Neural progenitor cell (in vitro differentiated cells): ENCODE measurements at regions not wholly inside any gene's neighbourhood (a gene's known extent, or its start where the extent isn't known, plus 50 kb on each side); places are given as distances from the start of the nearest gene placed in this dataset.
A peak's percentile ranks its signal among the peaks of the same experiment; 100 is the strongest.

Experiments
- DNase-seq: peaks from one replicate; pipeline ENCODE4 v3.0.0-alpha.2; 2016; ENCODE audit warnings: low spot score
- H2AFZ ChIP-seq: fragments of 200-600 bp; sonication (generic); replicated peaks from 2 replicates; pipeline ENCODE4 v1.6.1; 2016; ENCODE audit warnings: antibody characterized with exemption
- H3F3A ChIP-seq: fragments of 200-600 bp; sonication (generic); 2 replicates; pipeline ENCODE4 v1.6.1; 2016; ENCODE audit warnings: antibody characterized with exemption, low read depth
- H3K27ac ChIP-seq: fragments of 200-600 bp; sonication (generic); 2 replicates; pipeline ENCODE4 v1.5.1; 2016; ENCODE audit warnings: mild to moderate bottlenecking
- H3K27me3 ChIP-seq: fragments of 200-600 bp; sonication (generic); 2 replicates; pipeline ENCODE4 v1.6.1; 2016; ENCODE audit warnings: mild to moderate bottlenecking, moderate library complexity
- H3K36me3 ChIP-seq: fragments of 200-600 bp; sonication (generic); 2 replicates; pipeline ENCODE4 v1.5.1; 2016
- H3K4me1 ChIP-seq: fragments of 200-600 bp; sonication (generic); 2 replicates; pipeline ENCODE4 v1.6.1; 2016; ENCODE audit warnings: mixed run types
- H3K4me2 ChIP-seq: fragments of 200-600 bp; sonication (generic); 2 replicates; pipeline ENCODE4 v1.6.1; 2016
- H3K4me3 ChIP-seq: fragments of 200-600 bp; sonication (generic); 2 replicates; pipeline ENCODE4 v1.5.1; 2016
- H3K79me2 ChIP-seq: fragments of 200-600 bp; sonication (generic); 2 replicates; pipeline ENCODE4 v1.6.1; 2016; ENCODE audit warnings: low read depth
- H3K9ac ChIP-seq: fragments of 200-600 bp; sonication (generic); 2 replicates; pipeline ENCODE4 v1.6.1; 2016
- H3K9me3 ChIP-seq: fragments of 200-600 bp; sonication (generic); 2 replicates; pipeline ENCODE4 v1.5.1; 2016; ENCODE audit warnings: low read depth
- H4K20me1 ChIP-seq: fragments of 200-600 bp; sonication (generic); 2 replicates; pipeline ENCODE4 v1.6.1; 2016; ENCODE audit warnings: low read depth
- H3K27ac Mint-ChIP-seq: 3 replicates; pipeline ENCODE4 v1.8.0; 2021; ENCODE audit warnings: mixed read lengths
- H3K27me3 Mint-ChIP-seq: 2 replicates; pipeline ENCODE4 v1.8.0; 2022; ENCODE audit warnings: low read depth, mild to moderate bottlenecking, inconsistent platforms, moderate library complexity, mixed read lengths; ENCODE audit not compliant: insufficient read depth
- H3K36me3 Mint-ChIP-seq: 3 replicates; pipeline ENCODE4 v1.8.0; 2021; ENCODE audit warnings: mixed read lengths
- H3K4me1 Mint-ChIP-seq: 3 replicates; pipeline ENCODE4 v1.8.0; 2021; ENCODE audit warnings: mixed read lengths
- H3K4me3 Mint-ChIP-seq: 3 replicates; pipeline ENCODE4 v1.8.0; 2021; ENCODE audit warnings: mild to moderate bottlenecking, moderate library complexity, mixed read lengths
- H3K9me3 Mint-ChIP-seq: 3 replicates; pipeline ENCODE4 v1.8.0; 2020; ENCODE audit warnings: mixed read lengths
- EZH2 ChIP-seq: fragments of 200-600 bp; sonication (generic); IDR thresholded peaks from 2 replicates; pipeline ENCODE4 v1.6.1; 2017; ENCODE audit warnings: antibody characterized with exemption, mild to moderate bottlenecking, moderate library complexity
- EZH2phosphoT487 ChIP-seq: fragments of 200-600 bp; sonication (generic); IDR thresholded peaks from 2 replicates; pipeline ENCODE4 v1.6.1; 2017; ENCODE audit warnings: antibody characterized with exemption
- TF ChIP-seq, protein P1 (sequence below): fragments of 200-600 bp; sonication (generic); IDR thresholded peaks from 2 replicates; pipeline ENCODE4 v1.5.1; 2017; ENCODE audit warnings: antibody characterized with exemption, mild to moderate bottlenecking

DNA sequence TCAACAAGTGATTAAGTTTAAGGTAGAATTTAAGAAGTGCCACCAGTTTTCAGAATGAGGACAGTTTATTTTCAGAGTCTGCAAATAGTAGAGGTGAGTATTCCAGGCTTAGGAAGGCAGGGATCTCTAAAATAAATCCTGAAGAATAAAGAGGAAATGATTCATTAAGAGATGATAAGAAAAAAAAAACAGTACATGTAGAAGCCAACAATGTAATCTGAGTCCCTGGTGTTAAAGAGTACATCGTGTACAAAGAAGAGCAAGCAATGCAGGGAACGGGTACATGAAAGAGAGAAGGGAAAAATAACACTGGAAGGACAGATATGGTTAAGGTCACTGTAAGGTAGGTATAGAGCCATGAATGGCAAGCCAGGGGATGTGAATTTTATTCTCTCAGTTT, 95.2 kb upstream of the FOXG1 start:
- DNase-seq: no peak
- no peaks in the 10 kb centered on the region for H3K36me3 ChIP-seq
- no peaks in the 10 kb centered on the region for H3K27me3 ChIP-seq
- H3K9me3 ChIP-seq: no peaks in the 10 kb centered on the region
- no peaks in the 10 kb centered on the region for H3F3A ChIP-seq
- no peaks in the 10 kb centered on the region for H3K27me3 Mint-ChIP-seq
- H3K27ac Mint-ChIP-seq: no peak overlapping the region
- H3K9me3 Mint-ChIP-seq: no peaks in the 10 kb centered on the region
- no peaks in the 10 kb centered on the region for H3K4me1 Mint-ChIP-seq
- H3K9ac ChIP-seq: no peak overlapping the region
- no peak overlapping the region for H3K4me3 Mint-ChIP-seq
- no peak overlapping the region for H2AFZ ChIP-seq
- no peaks in the 10 kb centered on the region for H4K20me1 ChIP-seq
- no peak overlapping the region for H3K27ac ChIP-seq
- no peaks in the 10 kb centered on the region for H3K4me1 ChIP-seq
- TF ChIP-seq EZH2phosphoT487 (no peak), EZH2 (no peak)
- TF ChIP-seq, protein P1, sequence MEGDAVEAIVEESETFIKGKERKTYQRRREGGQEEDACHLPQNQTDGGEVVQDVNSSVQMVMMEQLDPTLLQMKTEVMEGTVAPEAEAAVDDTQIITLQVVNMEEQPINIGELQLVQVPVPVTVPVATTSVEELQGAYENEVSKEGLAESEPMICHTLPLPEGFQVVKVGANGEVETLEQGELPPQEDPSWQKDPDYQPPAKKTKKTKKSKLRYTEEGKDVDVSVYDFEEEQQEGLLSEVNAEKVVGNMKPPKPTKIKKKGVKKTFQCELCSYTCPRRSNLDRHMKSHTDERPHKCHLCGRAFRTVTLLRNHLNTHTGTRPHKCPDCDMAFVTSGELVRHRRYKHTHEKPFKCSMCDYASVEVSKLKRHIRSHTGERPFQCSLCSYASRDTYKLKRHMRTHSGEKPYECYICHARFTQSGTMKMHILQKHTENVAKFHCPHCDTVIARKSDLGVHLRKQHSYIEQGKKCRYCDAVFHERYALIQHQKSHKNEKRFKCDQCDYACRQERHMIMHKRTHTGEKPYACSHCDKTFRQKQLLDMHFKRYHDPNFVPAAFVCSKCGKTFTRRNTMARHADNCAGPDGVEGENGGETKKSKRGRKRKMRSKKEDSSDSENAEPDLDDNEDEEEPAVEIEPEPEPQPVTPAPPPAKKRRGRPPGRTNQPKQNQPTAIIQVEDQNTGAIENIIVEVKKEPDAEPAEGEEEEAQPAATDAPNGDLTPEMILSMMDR: no peak
- no peak overlapping the region for H3K4me2 ChIP-seq
- no peaks in the 10 kb centered on the region for H3K79me2 ChIP-seq
- no peak overlapping the region for H3K4me3 ChIP-seq
- no peaks in the 10 kb centered on the region for H3K36me3 Mint-ChIP-seq

DNA sequence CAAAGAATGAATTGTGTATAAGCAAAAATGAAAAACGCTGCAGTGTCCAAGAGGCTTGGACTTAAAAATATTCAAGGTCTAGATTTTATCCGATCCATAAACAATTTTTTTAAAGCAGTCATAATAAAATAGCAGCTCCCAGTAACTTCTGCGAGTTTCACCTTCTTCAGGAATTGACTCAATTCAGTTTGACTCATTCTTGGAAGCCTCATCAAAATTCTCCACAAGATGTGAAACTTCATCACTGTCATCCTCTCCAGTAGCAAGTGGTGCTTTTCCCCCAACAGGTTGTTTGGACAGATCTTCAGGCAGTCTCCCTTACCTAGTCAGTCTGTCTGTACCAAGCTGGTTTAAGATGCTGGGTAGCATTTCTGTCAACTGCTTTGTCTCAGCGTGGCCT, 93.5 kb upstream of the FOXG1 start:
- Mint-ChIP-seq H3K27ac (no peak overlapping the region), H3K36me3 (no peaks in the 10 kb centered on the region)

DNA sequence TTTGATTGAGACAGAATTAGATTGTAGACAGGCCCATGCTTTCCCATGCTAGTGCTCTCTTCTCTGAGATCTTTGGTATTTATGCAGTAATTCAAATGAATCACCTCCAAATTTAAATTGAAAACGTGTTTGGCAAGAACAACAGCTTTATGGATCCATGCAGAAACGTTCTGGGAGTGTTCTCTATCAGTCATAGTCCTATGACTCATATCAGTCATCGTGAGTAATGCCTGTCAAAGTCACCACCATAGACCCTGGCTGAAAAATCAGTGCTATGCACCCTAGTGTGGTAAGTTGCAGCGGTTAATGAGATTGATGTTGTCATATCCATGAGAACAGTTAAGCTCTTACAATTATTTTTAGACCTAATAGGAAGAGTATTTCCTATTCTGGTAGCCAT, 90.1 kb upstream of the FOXG1 start:
- Histone ChIP-seq H4K20me1 (no peaks in the 10 kb centered on the region), H3K4me1 (no peaks in the 10 kb centered on the region), H2AFZ (peak overlapping the region; percentile 24), H3K4me3 (no peak overlapping the region), H3K4me2 (no peak overlapping the region), H3K27me3 (no peaks in the 10 kb centered on the region), H3K9me3 (no peaks in the 10 kb centered on the region), H3K9ac (no peak overlapping the region), H3K27ac (no peak overlapping the region), H3F3A (no peaks in the 10 kb centered on the region), H3K36me3 (no peaks in the 10 kb centered on the region), H3K79me2 (no peaks in the 10 kb centered on the region)
- no peak overlapping the region for H3K27ac Mint-ChIP-seq
- H3K9me3 Mint-ChIP-seq: no peaks in the 10 kb centered on the region
- no peaks in the 10 kb centered on the region for H3K27me3 Mint-ChIP-seq
- no peaks in the 10 kb centered on the region for H3K36me3 Mint-ChIP-seq
- TF ChIP-seq, protein P1: no peak
- TF ChIP-seq EZH2 (no peak), EZH2phosphoT487 (no peak)
- no peak overlapping the region for H3K4me3 Mint-ChIP-seq
- H3K4me1 Mint-ChIP-seq: peaks cover 3% of the 10 kb centered on the region
- DNase-seq: no peak

More for the DNA sequence above, 93.5 kb upstream of the FOXG1 start:
- Mint-ChIP-seq H3K4me3 (no peak overlapping the region), H3K9me3 (no peaks in the 10 kb centered on the region), H3K27me3 (no peaks in the 10 kb centered on the region), H3K4me1 (peaks cover 3% of the 10 kb centered on the region)
- H4K20me1 ChIP-seq: no peaks in the 10 kb centered on the region
- TF ChIP-seq EZH2 (no peak), EZH2phosphoT487 (no peak)
- TF ChIP-seq, protein P1: no peak
- H3K9ac ChIP-seq: no peak overlapping the region
- H3K4me2 ChIP-seq: no peak overlapping the region
- no peaks in the 10 kb centered on the region for H3K27me3 ChIP-seq
- no peak overlapping the region for H3K4me3 ChIP-seq
- no peak overlapping the region for H3K27ac ChIP-seq
- no peaks in the 10 kb centered on the region for H3K9me3 ChIP-seq
- H3K4me1 ChIP-seq: no peaks in the 10 kb centered on the region
- peak overlapping the region; percentile 36 for H2AFZ ChIP-seq
- no peaks in the 10 kb centered on the region for H3F3A ChIP-seq
- DNase-seq: no peak
- H3K36me3 ChIP-seq: no peaks in the 10 kb centered on the region
- no peaks in the 10 kb centered on the region for H3K79me2 ChIP-seq

DNA sequence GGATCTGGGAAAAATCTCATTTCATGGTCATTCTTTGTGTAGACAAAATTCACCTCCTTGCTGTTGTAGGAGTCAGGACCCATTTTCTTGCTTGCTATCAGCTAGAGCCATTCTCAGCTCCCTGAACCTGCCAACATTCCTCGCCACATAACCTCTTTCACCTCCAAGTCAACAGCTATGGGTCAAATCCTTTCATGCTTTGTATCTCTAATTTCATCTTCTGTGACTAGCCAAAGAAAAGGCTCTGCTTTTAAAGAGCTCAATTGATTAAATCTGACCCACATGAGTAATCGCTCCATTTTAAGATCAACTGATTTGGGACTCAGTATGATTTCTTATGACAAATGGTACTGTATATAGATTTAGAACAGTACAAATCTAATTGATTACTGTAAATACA, 89.2 kb upstream of the FOXG1 start:
- TF ChIP-seq EZH2 (no peak), EZH2phosphoT487 (no peak)
- TF ChIP-seq, protein P1: no peak
- Mint-ChIP-seq H3K27ac (no peak overlapping the region), H3K4me1 (peaks cover 3% of the 10 kb centered on the region), H3K9me3 (no peaks in the 10 kb centered on the region), H3K36me3 (no peaks in the 10 kb centered on the region), H3K27me3 (no peaks in the 10 kb centered on the region), H3K4me3 (no peak overlapping the region)
- H3K4me3 ChIP-seq: no peak overlapping the region
- H3K9me3 ChIP-seq: no peaks in the 10 kb centered on the region
- no peaks in the 10 kb centered on the region for H3F3A ChIP-seq
- DNase-seq: no peak
- H3K4me1 ChIP-seq: no peaks in the 10 kb centered on the region
- no peak overlapping the region for H3K4me2 ChIP-seq
- H2AFZ ChIP-seq: no peak overlapping the region
- H3K27ac ChIP-seq: no peak overlapping the region
- H3K36me3 ChIP-seq: no peaks in the 10 kb centered on the region
- H3K79me2 ChIP-seq: no peaks in the 10 kb centered on the region
- H3K9ac ChIP-seq: no peak overlapping the region
- H3K27me3 ChIP-seq: no peaks in the 10 kb centered on the region
- no peaks in the 10 kb centered on the region for H4K20me1 ChIP-seq
